ENCODE measurements at regions not wholly inside any gene's neighbourhood (a gene's known extent, or its start where the extent isn't known, plus 50 kb on each side); places are given as distances from the start of the nearest gene placed in this dataset.
"Not testable (repeated sequence)": the region's sequence is repeated elsewhere in the genome, so short reads cannot be mapped to it uniquely, and the experiment has no call there.

DNA sequence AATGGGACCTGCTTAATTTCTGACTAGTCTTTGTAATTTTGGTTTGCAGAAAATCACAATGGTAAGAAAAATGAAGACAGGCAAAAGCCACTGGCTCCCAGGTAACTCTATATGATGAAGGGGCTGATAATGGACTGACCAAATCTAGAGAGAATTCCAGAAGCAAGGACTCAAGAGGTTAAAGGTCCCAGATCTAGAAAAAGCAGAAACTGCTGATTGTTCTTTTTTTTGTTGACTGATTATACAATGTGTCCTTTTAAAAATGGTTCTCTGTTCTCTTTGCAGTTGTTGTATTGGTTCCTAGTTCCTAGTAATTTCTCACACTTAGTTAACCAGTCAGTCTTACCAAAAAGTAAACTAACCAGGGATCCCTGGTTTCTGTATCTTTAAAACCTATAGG lies 81.4 kb downstream of the PPIAL4C start:
- H3K9me3 ChIP-seq (ENCODE audit: control insufficient read depth in 1 of 2, low read length in 2 of 2); H3K4me1 ChIP-seq (ENCODE audit: control insufficient read depth in 1 of 2, insufficient read depth in 2 of 2, low read length in 2 of 2); H3K36me3 ChIP-seq (ENCODE audit: control insufficient read depth in 1 of 2, insufficient read depth in 2 of 2, low read length in 2 of 2); H3K4me3 ChIP-seq (ENCODE audit: low read depth in 1 of 2, low read length in 2 of 2); H3K27ac ChIP-seq (ENCODE audit: low read length); H3K27me3 ChIP-seq (ENCODE audit: low read depth, low read length): not testable (repeated sequence)

DNA sequence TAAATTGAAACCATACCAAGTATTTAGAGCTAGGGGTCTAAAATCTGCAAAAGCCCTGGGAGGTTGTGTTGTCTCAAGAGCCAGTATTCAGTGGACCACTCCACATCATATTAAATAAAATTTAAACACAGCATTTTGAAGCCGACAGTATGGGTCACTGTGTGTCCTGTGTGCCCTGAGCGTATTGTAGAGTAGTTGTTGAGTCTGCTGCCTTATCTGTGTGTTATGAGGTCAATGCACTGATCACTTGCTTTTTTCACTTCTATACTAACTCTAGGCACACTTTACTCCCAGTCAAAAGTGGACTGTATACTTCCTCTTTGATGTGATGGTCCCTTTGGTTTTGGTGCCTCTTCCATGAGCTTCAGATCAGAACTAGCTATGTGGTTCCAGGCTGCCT lies 81.9 kb downstream of the PPIAL4C start:
- not testable (repeated sequence) for H3K4me3 ChIP-seq (ENCODE audit: low read depth in 1 of 2, low read length in 2 of 2); H3K4me1 ChIP-seq (ENCODE audit: control insufficient read depth in 1 of 2, insufficient read depth in 2 of 2, low read length in 2 of 2); H3K36me3 ChIP-seq (ENCODE audit: control insufficient read depth in 1 of 2, insufficient read depth in 2 of 2, low read length in 2 of 2); H3K9me3 ChIP-seq (ENCODE audit: control insufficient read depth in 1 of 2, low read length in 2 of 2); H3K27ac ChIP-seq (ENCODE audit: low read length); H3K27me3 ChIP-seq (ENCODE audit: low read depth, low read length)

- not testable (repeated sequence) for H3K27me3 ChIP-seq (ENCODE audit: low read depth, low read length); H3K4me3 ChIP-seq (ENCODE audit: low read depth in 1 of 2, low read length in 2 of 2); H3K36me3 ChIP-seq (ENCODE audit: control insufficient read depth in 1 of 2, insufficient read depth in 2 of 2, low read length in 2 of 2); H3K9me3 ChIP-seq (ENCODE audit: control insufficient read depth in 1 of 2, low read length in 2 of 2); H3K27ac ChIP-seq (ENCODE audit: low read length); H3K4me1 ChIP-seq (ENCODE audit: control insufficient read depth in 1 of 2, insufficient read depth in 2 of 2, low read length in 2 of 2)
These were observed 89.7 kb downstream of the PPIAL4C start for GRCh38 chr1:149673231-149673909.

- H3K36me3 ChIP-seq (ENCODE audit: control insufficient read depth in 1 of 2, insufficient read depth in 2 of 2, low read length in 2 of 2); H3K9me3 ChIP-seq (ENCODE audit: control insufficient read depth in 1 of 2, low read length in 2 of 2); H3K27me3 ChIP-seq (ENCODE audit: low read depth, low read length); H3K27ac ChIP-seq (ENCODE audit: low read length); H3K4me1 ChIP-seq (ENCODE audit: control insufficient read depth in 1 of 2, insufficient read depth in 2 of 2, low read length in 2 of 2); H3K4me3 ChIP-seq (ENCODE audit: low read depth in 1 of 2, low read length in 2 of 2): not testable (repeated sequence)
These were observed 91.3 kb downstream of the PPIAL4C start for GRCh38 chr1:149674921-149675320.

DNA sequence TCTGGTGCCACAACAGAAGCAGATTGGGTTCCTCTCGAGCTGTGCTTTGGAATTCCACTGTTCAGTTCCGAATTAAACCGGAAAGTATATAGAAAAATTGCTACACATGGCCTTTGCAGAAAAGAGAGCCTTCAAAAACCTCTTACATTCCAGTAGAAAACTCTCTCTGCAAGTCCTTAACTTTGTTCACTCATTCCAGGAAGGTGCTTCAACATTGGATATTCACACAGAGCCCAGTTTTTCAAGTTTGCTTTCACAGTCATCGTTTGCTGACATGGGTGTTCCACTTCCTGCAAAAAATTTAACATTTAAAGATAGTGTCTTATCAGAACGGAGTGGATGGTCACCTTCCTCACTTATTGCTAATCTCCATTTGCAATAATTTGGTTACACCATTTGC lies 93.7 kb downstream of the PPIAL4C start:
- not testable (repeated sequence) for H3K27me3 ChIP-seq (ENCODE audit: low read depth, low read length); H3K27ac ChIP-seq (ENCODE audit: low read length); H3K4me1 ChIP-seq (ENCODE audit: control insufficient read depth in 1 of 2, insufficient read depth in 2 of 2, low read length in 2 of 2); H3K9me3 ChIP-seq (ENCODE audit: control insufficient read depth in 1 of 2, low read length in 2 of 2); H3K36me3 ChIP-seq (ENCODE audit: control insufficient read depth in 1 of 2, insufficient read depth in 2 of 2, low read length in 2 of 2); H3K4me3 ChIP-seq (ENCODE audit: low read depth in 1 of 2, low read length in 2 of 2)

- not testable (repeated sequence) for H3K4me3 ChIP-seq (ENCODE audit: low read depth in 1 of 2, low read length in 2 of 2); H3K36me3 ChIP-seq (ENCODE audit: control insufficient read depth in 1 of 2, insufficient read depth in 2 of 2, low read length in 2 of 2); H3K4me1 ChIP-seq (ENCODE audit: control insufficient read depth in 1 of 2, insufficient read depth in 2 of 2, low read length in 2 of 2); H3K27ac ChIP-seq (ENCODE audit: low read length); H3K9me3 ChIP-seq (ENCODE audit: control insufficient read depth in 1 of 2, low read length in 2 of 2); H3K27me3 ChIP-seq (ENCODE audit: low read depth, low read length)
These were observed 95.8 kb upstream of the FCGR1A start for GRCh38 chr1:149686593-149687238.

DNA sequence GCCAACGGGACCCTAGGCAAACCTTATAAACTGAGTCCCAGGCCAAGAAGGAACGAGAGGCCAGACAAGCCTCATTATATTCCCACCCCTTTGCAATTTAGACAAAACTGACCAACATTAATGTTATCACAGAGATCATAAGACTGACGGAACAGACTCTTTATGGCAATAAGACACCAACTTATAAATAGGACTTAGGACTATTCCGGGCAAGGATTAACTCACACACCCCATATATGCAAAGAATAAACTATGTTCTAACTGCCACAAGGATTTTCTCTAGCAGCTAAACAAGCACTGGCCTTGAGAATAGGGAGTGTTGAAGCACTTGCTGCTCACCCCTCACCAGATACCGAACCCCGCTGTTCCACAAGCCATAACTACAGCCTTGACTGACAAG lies 91.1 kb upstream of the FCGR1A start:
- not testable (repeated sequence) for H3K4me1 ChIP-seq (ENCODE audit: control insufficient read depth in 1 of 2, insufficient read depth in 2 of 2, low read length in 2 of 2); H3K27me3 ChIP-seq (ENCODE audit: low read depth, low read length); H3K36me3 ChIP-seq (ENCODE audit: control insufficient read depth in 1 of 2, insufficient read depth in 2 of 2, low read length in 2 of 2); H3K9me3 ChIP-seq (ENCODE audit: control insufficient read depth in 1 of 2, low read length in 2 of 2); H3K4me3 ChIP-seq (ENCODE audit: low read depth in 1 of 2, low read length in 2 of 2); H3K27ac ChIP-seq (ENCODE audit: low read length)

DNA sequence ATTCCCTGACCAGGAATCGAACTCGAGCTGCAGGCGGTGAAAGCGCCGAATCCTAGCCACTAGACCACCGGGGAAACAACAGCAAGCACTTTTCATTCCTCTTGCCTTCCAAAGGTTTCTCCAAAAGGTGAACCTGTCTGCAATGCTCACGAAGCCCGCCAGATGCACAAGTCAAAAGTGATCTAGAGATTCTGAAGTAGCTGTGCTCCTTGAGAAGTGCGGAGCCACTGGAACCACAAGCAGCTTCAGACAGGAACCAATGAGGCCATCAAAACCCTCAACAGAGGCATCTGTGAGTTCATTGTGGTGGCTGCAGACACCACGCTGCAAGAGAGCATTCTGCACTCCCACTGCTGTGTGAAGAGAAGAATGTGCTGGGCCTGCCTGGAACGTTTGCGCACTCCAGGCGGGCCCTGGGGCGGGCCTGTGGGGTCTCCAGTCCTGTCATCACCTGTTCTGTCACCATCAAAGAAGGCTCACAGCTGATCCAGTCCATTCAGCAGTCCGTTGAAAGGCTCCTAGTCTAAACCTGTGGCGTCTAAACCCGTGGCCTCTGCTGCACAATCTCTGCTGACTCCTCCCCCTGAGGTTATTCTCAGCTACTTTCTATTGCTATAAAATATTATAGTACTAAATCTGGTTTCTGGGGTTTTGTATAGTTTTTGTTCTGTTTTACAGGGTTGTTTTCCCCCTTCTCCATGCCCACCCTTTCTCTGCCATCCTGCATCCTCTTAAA lies 89.5 kb upstream of the FCGR1A start:
- H3K9me3 ChIP-seq (ENCODE audit: control insufficient read depth in 1 of 2, low read length in 2 of 2); H3K4me1 ChIP-seq (ENCODE audit: control insufficient read depth in 1 of 2, insufficient read depth in 2 of 2, low read length in 2 of 2); H3K27ac ChIP-seq (ENCODE audit: low read length); H3K27me3 ChIP-seq (ENCODE audit: low read depth, low read length); H3K4me3 ChIP-seq (ENCODE audit: low read depth in 1 of 2, low read length in 2 of 2); H3K36me3 ChIP-seq (ENCODE audit: control insufficient read depth in 1 of 2, insufficient read depth in 2 of 2, low read length in 2 of 2): not testable (repeated sequence)

DNA sequence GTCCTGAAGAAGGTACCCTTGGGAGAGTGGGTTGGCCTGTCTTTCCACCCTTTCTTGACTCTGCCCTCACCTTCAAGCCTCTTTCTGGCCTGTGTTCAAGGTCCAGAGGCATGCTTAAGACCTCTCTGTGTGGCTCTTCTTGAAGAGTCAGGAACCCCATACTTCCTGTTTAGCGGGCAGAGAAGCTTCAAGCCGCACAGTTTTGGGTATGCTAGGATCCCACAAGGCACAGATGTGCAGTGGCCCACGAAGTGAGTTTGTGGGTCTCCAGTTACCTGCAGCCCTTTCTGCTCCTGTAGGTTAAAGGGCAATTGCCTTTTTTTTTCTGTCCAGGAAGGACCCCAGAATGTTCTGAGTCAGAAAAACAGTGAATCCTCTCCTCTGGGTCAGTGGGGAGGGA lies 87.4 kb upstream of the FCGR1A start:
- H3K4me3 ChIP-seq (ENCODE audit: low read depth in 1 of 2, low read length in 2 of 2); H3K9me3 ChIP-seq (ENCODE audit: control insufficient read depth in 1 of 2, low read length in 2 of 2); H3K27me3 ChIP-seq (ENCODE audit: low read depth, low read length); H3K4me1 ChIP-seq (ENCODE audit: control insufficient read depth in 1 of 2, insufficient read depth in 2 of 2, low read length in 2 of 2); H3K27ac ChIP-seq (ENCODE audit: low read length); H3K36me3 ChIP-seq (ENCODE audit: control insufficient read depth in 1 of 2, insufficient read depth in 2 of 2, low read length in 2 of 2): not testable (repeated sequence)

DNA sequence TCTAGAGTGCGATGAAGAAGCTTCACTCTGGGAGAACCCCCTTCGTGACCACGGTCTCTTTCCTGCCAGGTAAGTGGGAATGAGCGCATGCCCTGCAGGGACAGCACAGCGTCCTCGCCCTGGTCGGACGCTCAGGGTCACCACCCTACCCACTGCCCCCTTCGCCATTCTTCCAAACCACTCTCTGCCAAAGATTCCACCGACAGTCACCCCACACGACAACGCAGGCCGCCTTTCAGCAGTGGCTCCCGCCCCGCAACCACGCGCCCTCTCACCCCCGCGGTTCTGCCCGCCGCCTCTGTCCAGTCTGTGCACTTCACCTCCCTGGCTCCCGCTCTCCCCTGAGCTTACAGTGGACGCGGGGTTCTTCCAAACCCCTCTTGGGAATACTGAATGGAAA lies 82.3 kb upstream of the FCGR1A start:
- H3K9me3 ChIP-seq (ENCODE audit: control insufficient read depth in 1 of 2, low read length in 2 of 2); H3K36me3 ChIP-seq (ENCODE audit: control insufficient read depth in 1 of 2, insufficient read depth in 2 of 2, low read length in 2 of 2); H3K27ac ChIP-seq (ENCODE audit: low read length); H3K27me3 ChIP-seq (ENCODE audit: low read depth, low read length); H3K4me1 ChIP-seq (ENCODE audit: control insufficient read depth in 1 of 2, insufficient read depth in 2 of 2, low read length in 2 of 2); H3K4me3 ChIP-seq (ENCODE audit: low read depth in 1 of 2, low read length in 2 of 2): not testable (repeated sequence)

DNA sequence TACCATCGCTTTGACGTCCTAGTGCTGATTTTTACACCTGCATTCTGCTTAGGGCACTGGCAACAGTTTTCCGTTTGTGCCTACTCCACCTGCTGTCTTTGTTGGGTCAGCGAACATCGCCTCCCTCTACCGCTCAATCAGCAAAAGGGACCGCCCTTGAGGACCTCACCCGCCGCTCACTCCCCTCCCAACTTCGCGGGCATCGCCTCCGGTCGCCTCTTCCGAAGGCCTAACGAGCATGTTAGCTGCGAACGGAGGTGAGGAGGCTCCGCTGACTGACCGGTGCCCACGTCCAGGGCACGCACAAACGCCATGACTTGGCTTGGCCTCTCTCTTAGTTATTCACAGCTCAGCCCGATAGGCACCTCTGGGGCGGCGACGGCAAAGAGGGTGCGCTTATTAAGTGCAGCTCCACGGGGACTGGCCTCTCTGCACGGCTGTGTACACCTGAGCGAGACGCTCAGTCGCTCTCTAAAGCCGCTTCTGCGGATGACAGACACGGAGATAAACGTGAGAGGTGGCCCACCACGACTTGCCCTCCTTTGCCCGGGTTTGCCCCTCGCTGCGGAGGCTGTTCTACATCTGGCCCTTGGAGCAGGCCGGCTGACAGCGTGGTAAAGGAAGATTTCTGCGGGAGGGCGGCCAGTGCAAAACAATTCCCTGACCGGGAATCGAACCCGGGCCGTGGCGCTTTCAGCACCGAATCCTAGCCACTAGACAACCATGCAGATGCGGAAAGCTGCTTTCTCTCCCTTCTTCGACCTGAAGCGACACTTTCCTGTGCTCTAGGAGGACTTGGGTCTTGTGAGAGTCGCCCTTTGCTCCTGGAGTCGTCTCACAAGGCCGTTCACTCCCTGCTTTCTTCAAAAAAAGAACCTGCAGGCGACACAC lies 81.6 kb upstream of the FCGR1A start:
- H3K27ac ChIP-seq (ENCODE audit: low read length); H3K4me1 ChIP-seq (ENCODE audit: control insufficient read depth in 1 of 2, insufficient read depth in 2 of 2, low read length in 2 of 2); H3K36me3 ChIP-seq (ENCODE audit: control insufficient read depth in 1 of 2, insufficient read depth in 2 of 2, low read length in 2 of 2); H3K9me3 ChIP-seq (ENCODE audit: control insufficient read depth in 1 of 2, low read length in 2 of 2); H3K27me3 ChIP-seq (ENCODE audit: low read depth, low read length); H3K4me3 ChIP-seq (ENCODE audit: low read depth in 1 of 2, low read length in 2 of 2): not testable (repeated sequence)

All from muscle layer of duodenum (tissue), 2 donors.